ENCODE measurements at regions not wholly inside any gene's neighbourhood (a gene's known extent, or its start where the extent isn't known, plus 50 kb on each side); places are given as distances from the start of the nearest gene placed in this dataset.

GRCh38 chr11:39674761-39675160, 1784.7 kb downstream of the LRRC4C start:
- Histone ChIP-seq H3K23me2 (ENCODE audit: low read depth, low read length) (no peaks in the 10 kb centered on the region), H3K36me3 (ENCODE audit: control insufficient read depth in 2 of 4, insufficient read depth in 4 of 4, low read length in 3 of 4) (no peaks in the 10 kb centered on the region), H4K8ac (ENCODE audit: extremely low read depth, insufficient read depth, low read length) (no peak overlapping the region), H3K9ac (replicated peaks in 1 of 4; ENCODE audit: extremely low read depth in 1 of 4, low read depth in 3 of 4, low read length in 3 of 4) (no peak overlapping the region), H3K23ac (ENCODE audit: insufficient read length) (no peak overlapping the region), H3K4me1 (replicated peaks in 1 of 4; ENCODE audit: control insufficient read depth in 3 of 4, insufficient read depth in 4 of 4, low read length in 3 of 4) (0 out of 7 replicates have a peak, but pooled peaks cover 0 to 2% (median 0%) of the 10 kb centered on the region in 4 experiments), H3K79me1 (ENCODE audit: low read depth, low read length) (no peaks in the 10 kb centered on the region), H2BK15ac (ENCODE audit: low read length) (no peak overlapping the region), H4K91ac (replicated peaks; ENCODE audit: insufficient read length, low read length) (no peak overlapping the region), H3K9me3 (ENCODE audit: insufficient read depth in 2 of 2, low read depth in 1 of 2, low read length in 1 of 2) (no peaks in the 10 kb centered on the region), H2BK12ac (ENCODE audit: low read depth, low read length) (no peak overlapping the region), H4K5ac (ENCODE audit: insufficient read length, low read depth, low read length) (no peak overlapping the region), H3K14ac (ENCODE audit: insufficient read length) (no peak overlapping the region), H2AK5ac (ENCODE audit: low read depth, low read length) (no peak overlapping the region), H2BK5ac (ENCODE audit: low read depth, low read length) (no peak overlapping the region), H3K27ac (ENCODE audit: low read depth, low read length) (no peak overlapping the region), H3K4me2 (ENCODE audit: insufficient read depth in 1 of 2, low read depth in 2 of 2, low read length in 2 of 2) (no peak overlapping the region), H3K27me3 (replicated peaks in 1 of 4; ENCODE audit: control insufficient read depth in 3 of 4, extremely low read depth in 1 of 4, insufficient read depth in 3 of 4, low read length in 3 of 4) (no peaks in the 10 kb centered on the region), H2BK120ac (replicated peaks; ENCODE audit: low read depth, low read length) (no peak overlapping the region), H3K4me3 (ENCODE audit: extremely low read depth in 1 of 4, insufficient read depth in 2 of 4, low read depth in 3 of 4, low read length in 4 of 4) (no peak overlapping the region), H3K18ac (ENCODE audit: extremely low read depth, low read length) (no peak overlapping the region), H2AFZ (ENCODE audit: low read length) (no peak overlapping the region), H2BK20ac (ENCODE audit: low read length) (no peak overlapping the region), H4K20me1 (replicated peaks in 1 of 2; ENCODE audit: control insufficient read depth in 1 of 2, insufficient read depth in 2 of 2, low read length in 2 of 2) (no peaks in the 10 kb centered on the region), H3K79me2 (ENCODE audit: control insufficient read depth in 1 of 2, insufficient read depth in 2 of 2, low read length in 2 of 2) (no peaks in the 10 kb centered on the region), H3K56ac (replicated peaks; ENCODE audit: insufficient read length, low read depth, low read length) (no peak overlapping the region), H3K4ac (replicated peaks; ENCODE audit: insufficient read length, low read depth, low read length) (no peak overlapping the region)
- ChIA-PET CTCF (ENCODE audit: partially characterized antibody) (interaction anchor here (0.5 kb wide), 1 partner anchor 311 kb away, joined by 3 read pairs; no protein-coding TSS in a partner anchor), POLR2A (ENCODE audit: partially characterized antibody) (no interaction called here)
- no peak for DNase-seq (ENCODE audit: low read depth in 1 of 2, low spot score in 2 of 2)
- FAIRE-seq, result no peak
- 84% methylated on average over 2 of the region's 2 CpGs; no CpG with 5 or more reads in 1 of the 2 experiments for WGBS, 2 experiments (ENCODE audit: extremely low coverage in 1 of 2, insufficient coverage in 1 of 2, insufficient read length in 1 of 2, insufficient replicate concordance in 2 of 2, low coverage in 1 of 2, low lambda C conversion rate in 2 of 2, missing lambda C conversion rate in 1 of 2)
- TF ChIP-seq HDAC6 (IDR thresholded peaks at IDR 0.05; ENCODE audit: low read depth, low read length) (no peak), JUN (IDR thresholded peaks at IDR 0.05; ENCODE audit: low read depth, low read length) (no peak), E2F6 (IDR thresholded peaks at IDR 0.05) (no peak), EGR1 (IDR thresholded peaks at IDR 0.05; ENCODE audit: borderline replicate concordance, low read depth, low read length) (no peak), SAP30 (IDR thresholded peaks at IDR 0.05; ENCODE audit: insufficient read depth, insufficient replicate concordance, low read length) (no peak), HDAC2 (IDR thresholded peaks at IDR 0.05; ENCODE audit: borderline replicate concordance in 1 of 2, low read depth in 2 of 2, low read length in 2 of 2) (no peak), RAD21 (IDR thresholded peaks at IDR 0.05 in 1 of 2, conservative IDR thresholded peaks at IDR 0.05 in 1 of 2; ENCODE audit: low read depth in 2 of 2, low read length in 2 of 2) (no peak), CTCF (IDR thresholded peaks at IDR 0.05; ENCODE audit: control extremely low read depth in 1 of 3, insufficient read depth in 1 of 3, low read depth in 1 of 3, low read length in 3 of 3) (no peak), POLR2A (IDR thresholded peaks at IDR 0.05; ENCODE audit: control extremely low read depth in 1 of 2, low read depth in 2 of 2, low read length in 2 of 2) (no peak), GTF2F1 (IDR thresholded peaks at IDR 0.05; ENCODE audit: borderline replicate concordance, low read depth, low read length) (no peak), KDM4A (IDR thresholded peaks at IDR 0.05; ENCODE audit: low read depth, low read length, severe bottlenecking) (no peak)
